Subcutaneous abdominal adipose tissue (tissue), 5 donors: ENCODE measurements at regions not wholly inside any gene's neighbourhood (a gene's known extent, or its start where the extent isn't known, plus 50 kb on each side); places are given as distances from the start of the nearest gene placed in this dataset.

Source experiments
- H3K27ac ChIP-seq: one replicate; pipeline ENCODE4 v1.7.0; 2013; ENCODE audit warnings: low read depth, mild to moderate bottlenecking, inconsistent platforms, low read length, moderate library complexity
- H3K27me3 ChIP-seq, 5 donors: one replicate each; pipeline ENCODE4 v1.7.0; 2013; ENCODE audit warnings: low read length in 5 of 5, inconsistent platforms in 1 of 5; ENCODE audit not compliant: control insufficient read depth in 5 of 5, insufficient read depth in 4 of 5
- H3K36me3 ChIP-seq, 5 donors: one replicate each; pipeline ENCODE4 v1.7.0; 2013; ENCODE audit warnings: low read length in 5 of 5; ENCODE audit not compliant: control insufficient read depth in 5 of 5, insufficient read depth in 5 of 5
- H3K4me1 ChIP-seq, 5 donors: one replicate each; pipeline ENCODE4 v1.7.0; 2013; ENCODE audit warnings: low read length in 5 of 5, mild to moderate bottlenecking in 3 of 5, moderate library complexity in 1 of 5; ENCODE audit not compliant: control insufficient read depth in 5 of 5, insufficient read depth in 5 of 5
- H3K4me3 ChIP-seq, 5 donors: one replicate each; pipeline ENCODE4 v1.7.0; 2013; ENCODE audit warnings: low read length in 5 of 5, low read depth in 1 of 5
- H3K9ac ChIP-seq, 5 donors: one replicate each; pipeline ENCODE4 v1.7.0; 2013; ENCODE audit warnings: low read length in 5 of 5, mild to moderate bottlenecking in 4 of 5, moderate library complexity in 3 of 5
- H3K9me3 ChIP-seq, 5 donors: one replicate each; pipeline ENCODE4 v1.7.0; 2013; ENCODE audit warnings: low read length in 5 of 5; ENCODE audit not compliant: control insufficient read depth in 5 of 5
- donor health status: healthy.
- donor health status: healthy.
- donor health status: healthy.
- donor health status: healthy.
- donor health status: healthy.

GRCh38 chr17:33517746-33518145, 224.7 kb upstream of the ASIC2 start:
- no peak overlapping the region for H3K27ac ChIP-seq
- no peak overlapping the region for H3K4me3 ChIP-seq
- H3K27me3 ChIP-seq = peaks cover 0 to 4% (median 2%) of the 10 kb centered on the region in 5 donors
- no peaks in the 10 kb centered on the region for H3K36me3 ChIP-seq
- peaks cover 0 to 7% (median 0%) of the 10 kb centered on the region in 5 donors for H3K4me1 ChIP-seq
- H3K9ac ChIP-seq = no peak overlapping the region
- H3K9me3 ChIP-seq = peaks cover 0 to 8% (median 6%) of the 10 kb centered on the region in 5 donors

- Histone ChIP-seq H3K27me3 (peaks cover 0 to 4% (median 0%) of the 10 kb centered on the region in 5 donors), H3K4me1 (peaks cover 0 to 9% (median 5%) of the 10 kb centered on the region in 5 donors), H3K9ac (no peak overlapping the region), H3K36me3 (no peaks in the 10 kb centered on the region), H3K4me3 (no peak overlapping the region), H3K27ac (no peak overlapping the region), H3K9me3 (no peaks in the 10 kb centered on the region)
These were observed 226.6 kb upstream of the ASIC2 start for GRCh38 chr17:33519692-33520091.

- H3K27ac ChIP-seq = no peak overlapping the region
- H3K9ac ChIP-seq = no peak overlapping the region
These were observed 227.6 kb upstream of the ASIC2 start for GRCh38 chr17:33520426-33521330.

GRCh38 chr17:33521784-33522183, 228.7 kb upstream of the ASIC2 start:
- peaks cover 0 to 9% (median under 1%) of the 10 kb centered on the region in 5 donors for H3K4me1 ChIP-seq
- no peak overlapping the region for H3K4me3 ChIP-seq
- H3K27me3 ChIP-seq = no peaks in the 10 kb centered on the region
- H3K36me3 ChIP-seq = no peaks in the 10 kb centered on the region
- H3K27ac ChIP-seq = no peak overlapping the region
- no peaks in the 10 kb centered on the region for H3K9me3 ChIP-seq
- no peak overlapping the region for H3K9ac ChIP-seq

More at GRCh38 chr17:33520426-33521330, 227.6 kb upstream of the ASIC2 start:
- Histone ChIP-seq H3K4me1 (peaks cover 0 to 9% (median 5%) of the 10 kb centered on the region in 5 donors), H3K9me3 (no peaks in the 10 kb centered on the region), H3K4me3 (no peak overlapping the region), H3K36me3 (no peaks in the 10 kb centered on the region), H3K27me3 (no peaks in the 10 kb centered on the region)

- Histone ChIP-seq H3K4me1 (peaks cover 0 to 9% (median 0%) of the 10 kb centered on the region in 5 donors), H3K9me3 (peaks cover 0 to 8% (median 7%) of the 10 kb centered on the region in 5 donors), H3K27me3 (no peaks in the 10 kb centered on the region), H3K4me3 (no peak overlapping the region), H3K27ac (no peak overlapping the region), H3K36me3 (no peaks in the 10 kb centered on the region), H3K9ac (no peak overlapping the region)
These were observed 229.5 kb upstream of the ASIC2 start for GRCh38 chr17:33522623-33523022.

GRCh38 chr17:33523577-33523981, 230.5 kb upstream of the ASIC2 start:
- Histone ChIP-seq H3K9ac (no peak overlapping the region), H3K27me3 (no peaks in the 10 kb centered on the region), H3K4me1 (peaks cover 0 to 9% (median 0%) of the 10 kb centered on the region in 5 donors), H3K36me3 (no peaks in the 10 kb centered on the region), H3K4me3 (no peak overlapping the region), H3K27ac (no peak overlapping the region), H3K9me3 (peaks cover 0 to 14% (median 10%) of the 10 kb centered on the region in 5 donors)

GRCh38 chr17:33525186-33525585, 232.1 kb upstream of the ASIC2 start:
- Histone ChIP-seq H3K4me1 (peaks cover 0 to 9% (median 0%) of the 10 kb centered on the region in 5 donors), H3K9ac (no peak overlapping the region), H3K36me3 (no peaks in the 10 kb centered on the region), H3K27me3 (no peaks in the 10 kb centered on the region), H3K27ac (no peak overlapping the region), H3K9me3 (peaks cover 0 to 14% (median 10%) of the 10 kb centered on the region in 5 donors), H3K4me3 (no peak overlapping the region)

- no peak overlapping the region for H3K9ac ChIP-seq
- H3K27ac ChIP-seq = no peak overlapping the region
- no peak overlapping the region for H3K4me3 ChIP-seq
- no peaks in the 10 kb centered on the region for H3K27me3 ChIP-seq
- no peaks in the 10 kb centered on the region for H3K36me3 ChIP-seq
- peaks cover 0 to 5% (median 0%) of the 10 kb centered on the region in 5 donors for H3K4me1 ChIP-seq
- peaks cover 0 to 14% (median 10%) of the 10 kb centered on the region in 5 donors for H3K9me3 ChIP-seq
These were observed 233.6 kb upstream of the ASIC2 start for GRCh38 chr17:33526717-33527116.

- H3K9me3 ChIP-seq = peaks cover 0 to 14% (median 10%) of the 10 kb centered on the region in 5 donors
- H3K9ac ChIP-seq = no peak overlapping the region
- H3K27me3 ChIP-seq = no peaks in the 10 kb centered on the region
- H3K27ac ChIP-seq = no peak overlapping the region
- H3K36me3 ChIP-seq = no peaks in the 10 kb centered on the region
- peak overlapping the region in 1 of 5 donors; percentile 34 for H3K4me3 ChIP-seq
- H3K4me1 ChIP-seq = peaks cover 0 to 5% (median 0%) of the 10 kb centered on the region in 5 donors
These were observed 234.2 kb upstream of the ASIC2 start for GRCh38 chr17:33527290-33527689.

- Histone ChIP-seq H3K4me3 (no peak overlapping the region), H3K27me3 (no peaks in the 10 kb centered on the region), H3K9me3 (peaks cover 0 to 14% (median 10%) of the 10 kb centered on the region in 5 donors), H3K4me1 (no peaks in the 10 kb centered on the region), H3K9ac (no peak overlapping the region), H3K36me3 (no peaks in the 10 kb centered on the region), H3K27ac (no peak overlapping the region)
These were observed 235.8 kb upstream of the ASIC2 start for GRCh38 chr17:33528846-33529245.
